ENCODE measurements at regions not wholly inside any gene's neighbourhood (a gene's known extent, or its start where the extent isn't known, plus 50 kb on each side); places are given as distances from the start of the nearest gene placed in this dataset.

GRCh38 chrX:137483554-137483953 lies 82.4 kb upstream of the ZIC3 start:
- no peak for DNase-seq
- H3K27me3 ChIP-seq (ENCODE audit: insufficient read depth) = no peaks in the 10 kb centered on the region
- H3K36me3 ChIP-seq (replicated peaks in 1 of 2; ENCODE audit: control insufficient read depth in 1 of 2, insufficient read depth in 2 of 2, low read length in 1 of 2) = no peaks in the 10 kb centered on the region
- H2AFZ ChIP-seq (ENCODE audit: low read depth) = no peak overlapping the region
- H3K4me1 ChIP-seq (ENCODE audit: control insufficient read depth in 1 of 2, insufficient read depth in 2 of 2, low read depth in 1 of 2, low read length in 1 of 2) = no peaks in the 10 kb centered on the region
- ChIA-PET CTCF (no interaction called here), POLR2A (no interaction called here)
- H3F3A ChIP-seq (replicated peaks; ENCODE audit: insufficient read depth) = no peaks in the 10 kb centered on the region
- no peaks in the 10 kb centered on the region for H3K79me2 ChIP-seq (ENCODE audit: insufficient read depth)
- no peak overlapping the region for H3K4me3 ChIP-seq (ENCODE audit: low read depth in 2 of 2, low read length in 1 of 2)
- no peak overlapping the region for H3K27ac ChIP-seq (ENCODE audit: low read depth in 2 of 2, low read length in 1 of 2)
- no peaks in the 10 kb centered on the region for H4K20me1 ChIP-seq (ENCODE audit: insufficient read depth)
- H3K9ac ChIP-seq = no peak overlapping the region
- H3K9me2 ChIP-seq = no peaks in the 10 kb centered on the region
- TF ChIP-seq PBX3 (IDR thresholded peaks at IDR 0.05) (no peak), FOSL2 (IDR thresholded peaks at IDR 0.05; ENCODE audit: borderline replicate concordance, low read depth) (no peak), RCOR1 (IDR thresholded peaks at IDR 0.05; ENCODE audit: low read length) (no peak), EP300 (IDR thresholded peaks at IDR 0.05; ENCODE audit: borderline replicate concordance in 1 of 2, low read depth in 1 of 2, low read length in 1 of 2) (no peak), USF1 (IDR thresholded peaks at IDR 0.05; ENCODE audit: borderline replicate concordance, low read depth) (no peak), RXRA (IDR thresholded peaks at IDR 0.05; ENCODE audit: borderline replicate concordance, low read depth) (no peak), FOXJ3 (CRISPR knock-in tag; IDR thresholded peaks at IDR 0.05) (no peak), USF2 (IDR thresholded peaks at IDR 0.05; ENCODE audit: borderline replicate concordance, low read depth, low read length) (no peak), IRF3 (IDR thresholded peaks at IDR 0.05; ENCODE audit: low read depth, low read length) (no peak), FOXM1 (IDR thresholded peaks at IDR 0.05; ENCODE audit: low read depth) (no peak), SMC3 (IDR thresholded peaks at IDR 0.05; ENCODE audit: low read depth, low read length) (no peak), TCF12 (IDR thresholded peaks at IDR 0.05) (no peak), GATA2 (CRISPR knock-in tag; IDR thresholded peaks at IDR 0.05) (no peak), POLR2AphosphoS5 (IDR thresholded peaks at IDR 0.05; ENCODE audit: low read depth, low read length) (no peak)
- no peaks in the 10 kb centered on the region for H3K9me3 ChIP-seq
- H3K4me2 ChIP-seq = no peak overlapping the region

GRCh38 chrX:137482136-137482535 lies 83.8 kb upstream of the ZIC3 start:
- no peak overlapping the region for H3K27ac ChIP-seq (ENCODE audit: low read depth in 2 of 2, low read length in 1 of 2)
- H3K9me2 ChIP-seq = no peaks in the 10 kb centered on the region
- H3K4me2 ChIP-seq = no peak overlapping the region
- H3K79me2 ChIP-seq (ENCODE audit: insufficient read depth) = no peaks in the 10 kb centered on the region
- no peaks in the 10 kb centered on the region for H3K36me3 ChIP-seq (replicated peaks in 1 of 2; ENCODE audit: control insufficient read depth in 1 of 2, insufficient read depth in 2 of 2, low read length in 1 of 2)
- no peaks in the 10 kb centered on the region for H3K27me3 ChIP-seq (ENCODE audit: insufficient read depth)
- H3K9ac ChIP-seq = no peak overlapping the region
- ChIA-PET POLR2A (no interaction called here), CTCF (no interaction called here)
- no peak overlapping the region for H3K4me3 ChIP-seq (ENCODE audit: low read depth in 2 of 2, low read length in 1 of 2)
- H3K9me3 ChIP-seq = no peaks in the 10 kb centered on the region
- H3K4me1 ChIP-seq (ENCODE audit: control insufficient read depth in 1 of 2, insufficient read depth in 2 of 2, low read depth in 1 of 2, low read length in 1 of 2) = no peaks in the 10 kb centered on the region
- H4K20me1 ChIP-seq (ENCODE audit: insufficient read depth) = no peaks in the 10 kb centered on the region
- no peak for DNase-seq
- 8% methylated on average over 2 of the region's 2 CpGs for WGBS (ENCODE audit: low lambda C conversion rate)
- no peak overlapping the region for H2AFZ ChIP-seq (ENCODE audit: low read depth)
- H3F3A ChIP-seq (replicated peaks; ENCODE audit: insufficient read depth) = no peaks in the 10 kb centered on the region
- no peak for TF ChIP-seq CTCF (IDR thresholded peaks at IDR 0.05)

Data from SK-N-SH (cell line).